GM12864 (cell line): ENCODE measurements at regions not wholly inside any gene's neighbourhood (a gene's known extent, or its start where the extent isn't known, plus 50 kb on each side); places are given as distances from the start of the nearest gene placed in this dataset.

Source experiments
- DNase-seq: peaks from one replicate; pipeline ENCODE4 v3.0.0-alpha.2; 2011; ENCODE audit warnings: low read depth
- H3K4me3 ChIP-seq: 2 replicates; pipeline ENCODE4 v1.5.1; 2011; ENCODE audit warnings: mild to moderate bottlenecking, low read depth, low read length, control low read depth
- TF ChIP-seq, protein P1 (sequence below): IDR thresholded peaks from 2 replicates; pipeline ENCODE4 v1.5.1; 2011; ENCODE audit warnings: low read depth, mild to moderate bottlenecking, moderate library complexity, low read length, control low read depth, inconsistent platforms; ENCODE audit errors: missing control alignments

DNA sequence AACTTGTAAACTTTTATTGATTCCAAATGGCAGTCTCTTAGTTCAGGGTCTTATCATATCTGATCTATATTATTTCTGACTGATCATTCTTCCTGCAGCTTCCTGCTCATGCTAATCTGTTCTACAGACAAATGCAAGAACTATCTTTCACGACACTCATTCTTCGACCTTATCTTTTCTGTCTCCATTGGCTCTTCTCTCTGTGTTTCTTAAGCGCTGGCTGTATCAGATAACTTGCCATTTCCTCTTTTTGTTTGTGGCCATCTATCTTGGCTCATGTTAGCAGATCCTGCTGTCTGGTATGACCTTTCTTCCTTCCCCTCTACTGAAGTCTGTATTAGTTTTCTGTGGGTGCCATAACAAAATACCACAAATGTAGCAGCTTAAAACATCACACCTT is 230.5 kb upstream of the PUDP start:
- no peak for DNase-seq
- TF ChIP-seq, protein P1, sequence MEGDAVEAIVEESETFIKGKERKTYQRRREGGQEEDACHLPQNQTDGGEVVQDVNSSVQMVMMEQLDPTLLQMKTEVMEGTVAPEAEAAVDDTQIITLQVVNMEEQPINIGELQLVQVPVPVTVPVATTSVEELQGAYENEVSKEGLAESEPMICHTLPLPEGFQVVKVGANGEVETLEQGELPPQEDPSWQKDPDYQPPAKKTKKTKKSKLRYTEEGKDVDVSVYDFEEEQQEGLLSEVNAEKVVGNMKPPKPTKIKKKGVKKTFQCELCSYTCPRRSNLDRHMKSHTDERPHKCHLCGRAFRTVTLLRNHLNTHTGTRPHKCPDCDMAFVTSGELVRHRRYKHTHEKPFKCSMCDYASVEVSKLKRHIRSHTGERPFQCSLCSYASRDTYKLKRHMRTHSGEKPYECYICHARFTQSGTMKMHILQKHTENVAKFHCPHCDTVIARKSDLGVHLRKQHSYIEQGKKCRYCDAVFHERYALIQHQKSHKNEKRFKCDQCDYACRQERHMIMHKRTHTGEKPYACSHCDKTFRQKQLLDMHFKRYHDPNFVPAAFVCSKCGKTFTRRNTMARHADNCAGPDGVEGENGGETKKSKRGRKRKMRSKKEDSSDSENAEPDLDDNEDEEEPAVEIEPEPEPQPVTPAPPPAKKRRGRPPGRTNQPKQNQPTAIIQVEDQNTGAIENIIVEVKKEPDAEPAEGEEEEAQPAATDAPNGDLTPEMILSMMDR = no peak
- no peak overlapping the region for H3K4me3 ChIP-seq

DNA sequence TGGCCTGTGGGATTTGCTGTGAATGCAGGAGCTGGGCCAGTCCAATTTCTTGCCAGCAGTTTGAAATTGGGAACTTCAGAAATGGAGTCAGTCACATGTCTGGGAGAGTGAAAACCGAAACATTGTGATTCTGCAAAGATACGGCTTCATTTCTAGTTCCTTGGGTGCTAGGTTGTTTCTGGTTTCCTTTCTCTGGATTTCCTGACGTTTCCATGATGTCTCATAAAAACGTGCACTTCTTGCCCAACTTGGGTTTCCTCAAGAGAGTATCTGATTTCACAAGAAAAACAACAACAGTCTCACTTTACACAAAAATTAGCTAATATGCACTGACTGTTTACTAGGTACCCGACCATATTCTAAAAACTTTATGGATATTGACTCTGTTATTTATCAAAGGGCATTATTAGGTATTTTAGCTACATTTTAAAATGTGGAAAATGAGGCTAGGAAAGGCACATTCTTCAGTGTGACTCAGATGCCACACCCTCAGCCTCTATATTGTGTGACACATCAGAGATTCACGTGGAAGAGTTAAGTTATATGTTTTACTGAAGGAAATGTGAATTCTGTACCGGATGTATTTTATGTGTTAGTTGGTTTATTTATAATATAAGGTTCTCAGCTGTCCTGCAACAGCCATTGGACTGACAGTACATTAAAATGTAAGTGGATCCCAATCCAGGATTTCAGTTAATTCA is 225.0 kb upstream of the PUDP start:
- no peak overlapping the region for H3K4me3 ChIP-seq
- no peak for DNase-seq
- TF ChIP-seq, protein P1 = no peak

DNA sequence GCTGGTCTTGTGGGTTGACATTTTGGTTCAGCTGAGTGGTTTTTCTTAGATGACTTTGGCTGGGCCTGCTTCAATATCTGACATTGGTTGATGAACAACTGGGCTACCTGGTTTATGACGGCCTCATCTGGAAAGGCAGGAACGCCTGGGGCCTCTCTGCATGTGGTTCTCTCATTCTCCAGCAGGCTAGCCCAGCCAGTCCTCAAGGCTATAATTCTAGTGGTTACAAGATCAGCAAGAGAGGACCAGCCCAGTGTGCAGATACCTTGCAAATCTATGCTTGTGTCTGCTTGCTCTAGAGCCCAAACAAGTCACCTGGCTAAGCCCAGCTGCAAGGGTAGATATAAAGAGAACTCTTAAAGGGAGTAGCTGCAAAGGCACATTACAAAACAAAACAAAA is 214.2 kb upstream of the PUDP start:
- no peak overlapping the region for H3K4me3 ChIP-seq
- TF ChIP-seq, protein P1 = no peak
- DNase-seq = no peak

DNA sequence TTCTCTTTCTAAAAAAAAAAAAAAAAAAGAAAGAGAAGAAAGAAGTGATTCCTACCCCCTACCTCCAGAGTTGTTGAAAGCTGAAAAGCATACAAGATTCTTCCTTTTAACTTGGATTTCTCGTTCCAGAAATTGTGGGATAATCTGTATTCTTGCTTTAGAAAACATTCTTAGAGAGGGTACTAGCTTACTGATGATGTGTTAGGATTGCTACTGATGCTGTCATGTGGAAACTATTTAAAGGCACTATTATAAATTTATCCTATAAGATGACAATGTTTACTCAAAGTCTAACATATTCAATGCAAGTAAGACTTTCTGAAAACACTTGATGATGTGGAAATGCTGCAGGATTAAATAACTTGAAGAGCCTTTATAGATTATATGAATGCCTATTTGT is 204.0 kb upstream of the PUDP start:
- no peak overlapping the region for H3K4me3 ChIP-seq
- TF ChIP-seq, protein P1 = no peak
- no peak for DNase-seq

DNA sequence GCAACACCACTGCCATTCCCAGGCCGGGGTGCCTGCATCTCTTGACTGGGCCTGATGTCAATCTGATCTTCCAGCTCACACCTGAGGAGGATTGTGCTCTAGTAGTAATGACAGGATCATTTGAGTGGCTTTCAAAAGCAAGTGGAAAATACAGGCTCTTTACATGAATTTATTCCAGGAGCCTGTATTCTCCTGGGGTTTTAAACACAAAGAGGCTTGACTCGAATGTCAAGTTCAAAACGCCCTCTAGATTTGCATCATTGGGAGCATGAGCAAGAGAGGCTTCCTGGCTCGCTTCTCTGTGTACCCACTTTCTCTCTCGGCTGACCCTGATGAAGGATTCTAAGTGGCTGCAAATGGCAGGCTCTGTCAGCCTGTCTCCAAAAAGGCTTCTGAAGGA is 199.5 kb upstream of the PUDP start:
- DNase-seq = no peak
- TF ChIP-seq, protein P1 = no peak
- H3K4me3 ChIP-seq = no peak overlapping the region

DNA sequence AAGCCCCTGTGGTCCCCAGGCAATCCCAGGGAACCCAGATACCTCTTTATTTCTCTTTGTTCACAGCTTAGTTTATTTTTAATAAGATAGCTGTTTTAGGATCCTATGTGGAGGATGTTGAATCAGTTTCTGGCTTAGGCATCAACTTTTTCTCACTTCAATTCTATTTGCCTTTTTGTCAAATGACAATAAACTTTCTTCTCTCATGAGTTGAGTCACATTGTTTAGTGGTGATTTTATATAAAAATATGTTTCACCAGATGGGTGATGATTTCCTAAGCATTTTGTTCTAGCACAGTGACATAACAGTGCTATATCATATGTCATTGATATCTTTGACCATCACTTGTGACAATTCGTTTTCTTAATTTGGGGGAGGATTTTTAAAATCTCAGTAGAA is 198.1 kb upstream of the PUDP start:
- DNase-seq = no peak

More for the DNA sequence above, 198.1 kb upstream of the PUDP start:
- TF ChIP-seq, protein P1 = no peak
- no peak overlapping the region for H3K4me3 ChIP-seq
